GM19438 (cell line): ENCODE measurements at regions not wholly inside any gene's neighbourhood (a gene's known extent, or its start where the extent isn't known, plus 50 kb on each side); places are given as distances from the start of the nearest gene placed in this dataset.

Experiments used
- ATAC-seq: cut with Tn5 transposase; IDR thresholded peaks from one replicate; pipeline ENCODE4 v1.9.1; 2021; ENCODE audit warnings: low read depth; ENCODE audit not compliant: unreplicated experiment

GRCh38 chr21:16590641-16591292, 861.0 kb downstream of the USP25 start:
- no peak for ATAC-seq

- ATAC-seq = no peak
These were observed 862.6 kb downstream of the USP25 start for GRCh38 chr21:16592381-16592780.

GRCh38 chr21:16594191-16594590, 864.4 kb downstream of the USP25 start:
- no peak for ATAC-seq

- ATAC-seq = no peak
These were observed 866.6 kb downstream of the USP25 start for GRCh38 chr21:16596369-16596768.

GRCh38 chr21:16597753-16598152, 868.0 kb downstream of the USP25 start:
- no peak for ATAC-seq

GRCh38 chr21:16605597-16605996, 875.8 kb downstream of the USP25 start:
- ATAC-seq = no peak

GRCh38 chr21:16606271-16606670, 876.5 kb downstream of the USP25 start:
- no peak for ATAC-seq

- ATAC-seq = no peak
These were observed 878.5 kb downstream of the USP25 start for GRCh38 chr21:16608209-16608830.

- no peak for ATAC-seq
These were observed 889.5 kb downstream of the USP25 start for GRCh38 chr21:16619281-16619680.

GRCh38 chr21:16620786-16621320, 891.1 kb downstream of the USP25 start:
- ATAC-seq = no peak

- no peak for ATAC-seq
These were observed 888.2 kb upstream of the CXADR start for GRCh38 chr21:16624479-16625118.

GRCh38 chr21:16625491-16625890, 887.4 kb upstream of the CXADR start:
- no peak for ATAC-seq

- ATAC-seq = no peak
These were observed 878.9 kb upstream of the CXADR start for GRCh38 chr21:16633831-16634459.

- ATAC-seq = no peak
These were observed 878.3 kb upstream of the CXADR start for GRCh38 chr21:16634515-16634914.

- no peak for ATAC-seq
These were observed 872.4 kb upstream of the CXADR start for GRCh38 chr21:16640297-16641027.

- no peak for ATAC-seq
These were observed 870.5 kb upstream of the CXADR start for GRCh38 chr21:16642353-16642752.

GRCh38 chr21:16644685-16645084, 868.2 kb upstream of the CXADR start:
- no peak for ATAC-seq

GRCh38 chr21:16650714-16651366, 862.0 kb upstream of the CXADR start:
- no peak for ATAC-seq

- no peak for ATAC-seq
These were observed 860.9 kb upstream of the CXADR start for GRCh38 chr21:16651956-16652355.

GRCh38 chr21:16663436-16663835, 849.4 kb upstream of the CXADR start:
- no peak for ATAC-seq
